ENCODE measurements at regions not wholly inside any gene's neighbourhood (a gene's known extent, or its start where the extent isn't known, plus 50 kb on each side); places are given as distances from the start of the nearest gene placed in this dataset.

DNA sequence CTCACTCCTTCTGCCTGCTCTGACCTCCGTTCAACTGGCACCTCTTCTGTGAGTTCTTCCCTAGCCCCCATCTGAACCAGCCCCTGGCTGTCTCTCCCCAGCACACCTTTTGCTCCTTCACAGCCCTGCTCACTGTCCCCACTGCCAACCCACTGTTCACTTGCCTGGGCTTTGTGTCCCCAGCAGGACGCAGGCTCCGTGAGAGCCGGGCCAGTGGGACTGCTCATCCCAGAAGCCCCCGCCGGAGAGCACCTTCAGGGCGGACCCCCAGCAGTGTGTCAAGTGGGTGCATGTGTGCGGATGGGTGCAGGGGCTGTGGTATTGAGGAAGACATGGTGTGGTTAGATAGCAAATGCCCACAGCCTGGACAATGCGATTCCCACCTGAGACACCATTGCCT is 148.4 kb upstream of the RNF32 start:
- TF ChIP-seq GATA3 (IDR thresholded peaks at IDR 0.05; ENCODE audit: low read depth, low read length) = no peak
- no peak for TF ChIP-seq GATA2 (IDR thresholded peaks at IDR 0.05; ENCODE audit: low read depth, low read length)

DNA sequence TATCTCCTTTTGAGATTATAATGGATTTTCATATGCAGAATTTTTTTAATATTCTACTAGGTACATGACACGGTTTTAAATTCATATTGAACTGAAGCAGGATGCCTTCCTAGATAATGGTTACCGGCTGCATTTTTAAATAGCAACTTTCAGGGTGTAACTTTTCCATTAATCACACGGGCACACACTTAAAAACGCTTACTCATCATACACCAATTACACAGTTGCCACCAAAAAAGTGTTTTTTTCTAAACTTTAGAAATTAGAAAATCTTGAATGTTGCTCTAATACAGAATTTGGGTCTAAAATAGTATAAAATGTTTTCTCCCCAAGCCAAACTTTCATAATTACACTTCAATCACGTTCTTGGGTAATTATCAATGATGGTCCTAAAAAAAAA is 149.1 kb upstream of the RNF32 start:
- TF ChIP-seq GATA2 (IDR thresholded peaks at IDR 0.05; ENCODE audit: low read depth, low read length) (no peak), GATA3 (IDR thresholded peaks at IDR 0.05; ENCODE audit: low read depth, low read length) (no peak)

DNA sequence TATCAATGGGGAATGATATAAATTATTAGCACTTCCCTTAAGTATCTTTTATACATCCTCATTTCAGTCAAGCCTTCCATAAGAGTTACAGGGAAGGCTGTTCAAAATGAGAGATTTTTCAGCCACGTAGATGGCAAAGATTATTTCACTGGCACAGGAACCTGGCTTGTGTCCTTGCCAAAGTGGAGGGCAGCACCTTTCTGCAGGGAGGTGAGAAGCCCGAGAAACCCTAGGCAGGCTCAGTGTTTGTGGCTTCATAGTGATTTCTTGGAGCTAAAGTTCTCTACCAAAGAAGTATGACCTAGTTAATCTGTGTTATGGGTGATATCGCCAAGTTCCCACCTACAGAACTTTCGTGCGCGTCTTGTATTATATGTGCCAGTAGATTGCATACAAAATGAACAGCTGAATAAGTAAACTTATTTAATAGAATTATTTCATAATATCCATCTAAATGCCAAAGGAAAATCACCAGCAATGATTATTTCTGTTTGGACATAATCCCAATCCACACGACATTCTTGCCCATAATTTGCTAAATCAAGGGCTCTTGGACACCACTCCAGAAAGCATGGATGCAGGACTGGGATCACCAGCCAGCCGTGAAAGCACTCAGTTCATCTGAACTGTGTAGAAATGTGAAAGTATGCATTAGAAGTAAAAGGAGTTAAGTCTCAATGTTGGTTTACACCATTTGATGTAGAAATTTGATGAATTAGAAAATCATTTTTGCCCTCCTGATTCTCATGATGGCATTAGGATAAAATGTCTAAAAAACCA is 150.4 kb upstream of the RNF32 start:
- TF ChIP-seq GATA2 (IDR thresholded peaks at IDR 0.05; ENCODE audit: low read depth, low read length) = no peak
- no peak for TF ChIP-seq GATA3 (IDR thresholded peaks at IDR 0.05; ENCODE audit: low read depth, low read length)

DNA sequence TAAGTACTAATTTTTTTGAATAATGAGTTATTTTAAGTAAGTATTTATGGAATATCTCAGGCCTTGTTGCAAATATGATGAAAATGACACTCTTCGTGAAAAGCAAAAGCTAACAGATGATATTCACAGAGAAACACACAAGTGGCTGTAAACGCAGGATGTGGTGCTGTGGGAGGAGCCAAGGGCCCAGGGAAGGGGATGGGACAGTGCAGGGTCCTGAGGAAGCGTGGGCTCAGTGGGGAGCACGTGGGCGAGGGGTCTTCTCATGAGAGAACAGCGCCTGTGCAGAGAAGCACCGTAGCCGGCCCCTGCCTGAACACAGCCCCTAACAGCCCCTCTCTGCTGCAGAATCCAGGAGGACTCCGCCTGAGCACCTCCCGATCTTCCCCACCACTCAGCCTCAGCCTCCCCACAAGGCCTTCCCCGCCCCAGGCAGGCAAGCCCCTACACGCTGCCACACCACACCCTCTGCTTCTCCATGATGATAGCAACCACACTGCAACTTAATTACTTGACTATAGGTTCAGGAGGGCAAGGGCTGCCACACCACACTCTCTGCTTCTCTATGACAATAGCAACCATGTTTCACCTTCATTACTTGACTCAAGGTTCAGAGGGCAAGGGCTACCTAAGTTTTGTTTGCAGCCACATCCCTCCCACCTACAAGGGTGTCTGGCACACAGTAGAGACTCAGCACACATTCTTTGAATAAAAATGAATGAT is 152.6 kb upstream of the RNF32 start:
- no peak for TF ChIP-seq GATA3 (IDR thresholded peaks at IDR 0.05; ENCODE audit: low read depth, low read length)
- no peak for TF ChIP-seq GATA2 (IDR thresholded peaks at IDR 0.05; ENCODE audit: low read depth, low read length)

DNA sequence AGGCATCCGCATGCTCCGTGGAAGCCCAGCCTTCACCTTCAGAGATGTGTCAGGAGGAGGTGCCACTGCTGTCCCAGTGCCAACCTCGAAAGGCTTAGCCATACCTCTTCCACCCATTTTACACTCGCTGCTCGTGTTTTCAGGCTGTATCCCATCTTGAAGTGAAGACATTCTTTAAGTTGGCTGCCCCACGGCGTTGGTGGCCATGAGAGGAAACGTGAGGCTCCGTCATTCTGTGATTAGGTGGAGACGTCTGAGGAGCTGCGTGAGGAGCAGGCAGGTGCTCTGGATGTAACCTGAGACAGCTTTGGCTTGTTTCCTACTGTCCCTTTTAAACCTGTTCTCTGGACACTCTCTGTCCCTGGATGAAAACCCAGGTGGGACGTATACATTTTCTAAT is 159.9 kb upstream of the RNF32 start:
- TF ChIP-seq GATA3 (IDR thresholded peaks at IDR 0.05; ENCODE audit: low read depth, low read length) (no peak), GATA2 (IDR thresholded peaks at IDR 0.05; ENCODE audit: low read depth, low read length) (no peak)

DNA sequence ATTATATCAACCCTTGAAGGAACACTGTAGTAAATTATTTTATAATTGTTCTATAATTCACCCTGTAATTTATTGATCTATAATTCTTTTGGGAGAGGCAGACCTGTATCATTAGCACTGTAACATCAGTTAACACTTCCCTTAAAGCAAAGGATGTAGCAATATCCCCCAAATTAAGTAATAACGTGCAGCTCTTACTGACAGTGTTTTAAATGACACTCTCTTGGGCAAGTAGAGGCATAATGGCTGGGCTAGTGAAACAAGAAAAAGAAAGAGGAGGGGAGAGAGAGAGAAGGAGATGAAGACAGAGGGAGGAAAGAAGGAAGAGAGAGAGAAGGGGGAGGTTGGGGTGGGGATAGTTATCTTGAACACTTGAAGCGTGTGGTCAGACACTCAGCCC is 161.0 kb upstream of the RNF32 start:
- TF ChIP-seq GATA2 (IDR thresholded peaks at IDR 0.05; ENCODE audit: low read depth, low read length) (no peak), GATA3 (IDR thresholded peaks at IDR 0.05; ENCODE audit: low read depth, low read length) (no peak)

DNA sequence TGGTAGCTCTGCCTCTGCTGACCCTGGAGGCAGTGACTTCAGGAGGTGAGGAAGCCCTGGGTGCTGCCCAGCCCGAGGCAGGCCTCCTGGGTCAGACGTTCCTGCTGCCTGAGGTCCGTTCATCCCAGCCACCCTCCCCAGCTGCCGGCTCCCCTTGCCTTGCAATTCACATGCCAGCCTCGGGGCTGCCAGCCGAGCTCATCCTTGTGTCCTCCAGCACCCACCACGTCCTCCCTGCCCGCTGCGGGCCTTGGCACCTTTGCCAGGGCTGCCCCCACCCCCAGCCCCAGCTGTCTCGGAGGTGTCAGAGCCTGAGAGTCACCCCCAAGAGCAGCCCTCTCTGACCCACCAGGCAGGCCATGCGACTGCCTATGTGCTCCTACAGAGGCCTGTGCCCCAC is 162.1 kb upstream of the RNF32 start:
- TF ChIP-seq GATA3 (IDR thresholded peaks at IDR 0.05; ENCODE audit: low read depth, low read length) = no peak
- no peak for TF ChIP-seq GATA2 (IDR thresholded peaks at IDR 0.05; ENCODE audit: low read depth, low read length)

DNA sequence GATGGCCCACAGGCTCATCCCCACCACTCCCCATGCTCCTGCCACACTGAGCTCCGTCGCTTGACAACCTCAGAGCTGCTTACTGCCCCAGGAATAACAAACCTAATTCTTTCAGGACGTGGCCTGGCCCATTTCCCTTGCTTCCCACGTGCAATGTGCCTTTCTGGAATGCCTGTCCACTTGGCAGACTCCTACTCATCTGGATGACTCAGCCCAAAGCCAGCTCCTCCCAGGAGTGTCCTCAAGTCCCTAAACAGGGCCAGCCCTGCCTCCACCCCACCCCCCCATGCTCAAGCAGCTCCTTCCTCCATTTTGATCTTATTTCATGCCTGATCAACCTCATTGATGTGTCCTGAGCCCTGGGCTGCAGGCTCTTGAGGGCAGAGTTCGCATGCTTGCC is 164.9 kb upstream of the RNF32 start:
- TF ChIP-seq GATA2 (IDR thresholded peaks at IDR 0.05; ENCODE audit: low read depth, low read length) = no peak
- TF ChIP-seq GATA3 (IDR thresholded peaks at IDR 0.05; ENCODE audit: low read depth, low read length) = no peak

DNA sequence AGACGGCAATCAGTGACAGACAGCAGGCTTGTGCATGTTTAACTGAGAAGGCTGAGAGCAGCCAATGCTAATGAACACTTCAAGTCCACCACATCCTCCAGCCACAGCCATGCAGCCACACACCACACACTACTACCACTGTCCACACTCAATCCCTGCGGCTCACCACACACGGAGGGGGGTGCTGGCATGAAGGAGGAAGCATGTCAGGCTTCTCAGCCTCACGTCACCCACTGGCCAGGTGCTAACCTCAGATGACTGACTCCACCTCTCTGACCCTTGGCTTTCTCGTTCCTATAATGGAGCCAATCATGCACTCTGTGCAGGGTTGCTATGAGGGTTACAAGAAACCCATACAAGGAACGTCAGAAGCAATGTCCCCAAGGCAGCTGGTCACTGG is 165.4 kb upstream of the RNF32 start:
- TF ChIP-seq GATA3 (IDR thresholded peaks at IDR 0.05; ENCODE audit: low read depth, low read length) (no peak), GATA2 (IDR thresholded peaks at IDR 0.05; ENCODE audit: low read depth, low read length) (no peak)

DNA sequence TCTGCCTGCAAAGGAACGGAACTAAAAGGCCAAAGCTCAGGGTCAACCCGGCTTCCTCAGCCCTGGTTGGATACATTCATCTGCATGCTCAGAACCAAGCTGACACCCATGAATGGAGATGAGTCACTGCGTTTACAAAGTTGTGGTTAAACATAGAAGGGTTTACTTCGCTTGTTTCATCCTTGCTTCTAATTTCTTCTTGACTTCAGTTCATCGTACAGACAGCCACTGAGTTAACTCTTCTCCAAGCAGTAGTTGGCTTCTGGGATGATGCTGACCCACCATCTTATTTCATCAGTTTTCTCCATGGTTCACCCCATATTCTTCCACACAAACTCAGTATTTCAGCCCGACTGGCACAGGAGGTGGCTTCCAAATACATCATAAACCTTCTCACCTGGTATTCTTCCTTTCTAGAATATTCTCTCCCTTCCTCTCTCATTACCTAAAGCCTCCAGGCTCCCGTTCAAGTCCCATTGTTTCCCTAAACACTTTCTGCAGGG is 166.3 kb upstream of the RNF32 start:
- no peak for TF ChIP-seq GATA2 (IDR thresholded peaks at IDR 0.05; ENCODE audit: low read depth, low read length)
- no peak for TF ChIP-seq GATA3 (IDR thresholded peaks at IDR 0.05; ENCODE audit: low read depth, low read length)

DNA sequence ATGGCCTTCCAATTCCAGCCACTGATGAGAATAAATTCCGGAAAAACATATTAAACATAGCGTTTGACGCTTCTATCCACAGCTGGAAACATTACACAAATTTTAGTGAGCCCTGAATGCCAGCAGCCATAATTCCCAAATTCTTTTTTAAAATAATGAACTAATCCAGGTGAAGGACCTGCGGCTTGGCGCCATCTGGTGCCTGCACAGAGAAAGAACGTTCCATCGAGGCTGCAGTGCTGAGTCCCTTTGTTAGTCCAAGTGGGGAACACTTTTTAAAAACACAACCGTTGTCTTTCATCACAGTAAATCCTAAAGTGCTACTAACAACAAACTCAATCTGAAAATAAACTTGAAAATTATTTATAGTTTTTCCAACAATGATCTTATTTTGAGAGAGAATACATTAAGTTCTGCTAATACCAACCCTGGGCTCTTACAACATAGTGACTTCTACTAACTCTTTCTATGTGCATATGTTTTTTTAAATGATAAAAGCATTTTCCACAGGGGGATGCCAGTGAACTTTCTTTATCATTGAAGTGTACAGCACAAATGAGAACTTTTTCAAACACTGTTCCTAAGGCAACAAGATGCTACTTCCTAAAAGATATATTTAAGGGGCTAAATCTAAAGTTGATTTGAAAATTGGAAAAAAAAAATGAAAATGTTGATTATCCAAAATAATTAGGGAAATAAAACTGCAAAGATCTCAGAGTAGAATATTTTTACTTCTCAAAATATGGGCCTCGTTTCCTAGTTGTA is 166.9 kb upstream of the RNF32 start:
- TF ChIP-seq GATA2 (IDR thresholded peaks at IDR 0.05; ENCODE audit: low read depth, low read length) (no peak), GATA3 (IDR thresholded peaks at IDR 0.05; ENCODE audit: low read depth, low read length) (no peak)

DNA sequence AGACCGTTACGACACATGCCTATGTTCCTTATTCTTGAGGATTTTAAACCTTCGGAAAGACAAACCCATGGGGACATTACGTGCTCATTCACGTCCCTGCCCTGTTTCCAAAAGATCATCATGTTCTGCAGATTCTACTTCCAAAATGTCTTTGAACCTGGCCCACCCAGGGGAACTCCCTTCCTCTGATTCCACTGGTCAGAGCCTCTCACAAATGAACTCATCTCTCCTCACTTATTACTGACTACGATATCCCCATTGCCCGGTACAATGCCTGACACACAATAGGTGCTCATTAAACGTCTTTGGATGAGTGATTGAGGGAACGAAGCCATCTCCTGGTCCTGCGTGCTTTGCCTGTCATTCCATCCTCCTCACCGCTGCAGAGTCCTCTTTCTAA is 168.3 kb upstream of the RNF32 start:
- no peak for TF ChIP-seq GATA3 (IDR thresholded peaks at IDR 0.05; ENCODE audit: low read depth, low read length)

DNA sequence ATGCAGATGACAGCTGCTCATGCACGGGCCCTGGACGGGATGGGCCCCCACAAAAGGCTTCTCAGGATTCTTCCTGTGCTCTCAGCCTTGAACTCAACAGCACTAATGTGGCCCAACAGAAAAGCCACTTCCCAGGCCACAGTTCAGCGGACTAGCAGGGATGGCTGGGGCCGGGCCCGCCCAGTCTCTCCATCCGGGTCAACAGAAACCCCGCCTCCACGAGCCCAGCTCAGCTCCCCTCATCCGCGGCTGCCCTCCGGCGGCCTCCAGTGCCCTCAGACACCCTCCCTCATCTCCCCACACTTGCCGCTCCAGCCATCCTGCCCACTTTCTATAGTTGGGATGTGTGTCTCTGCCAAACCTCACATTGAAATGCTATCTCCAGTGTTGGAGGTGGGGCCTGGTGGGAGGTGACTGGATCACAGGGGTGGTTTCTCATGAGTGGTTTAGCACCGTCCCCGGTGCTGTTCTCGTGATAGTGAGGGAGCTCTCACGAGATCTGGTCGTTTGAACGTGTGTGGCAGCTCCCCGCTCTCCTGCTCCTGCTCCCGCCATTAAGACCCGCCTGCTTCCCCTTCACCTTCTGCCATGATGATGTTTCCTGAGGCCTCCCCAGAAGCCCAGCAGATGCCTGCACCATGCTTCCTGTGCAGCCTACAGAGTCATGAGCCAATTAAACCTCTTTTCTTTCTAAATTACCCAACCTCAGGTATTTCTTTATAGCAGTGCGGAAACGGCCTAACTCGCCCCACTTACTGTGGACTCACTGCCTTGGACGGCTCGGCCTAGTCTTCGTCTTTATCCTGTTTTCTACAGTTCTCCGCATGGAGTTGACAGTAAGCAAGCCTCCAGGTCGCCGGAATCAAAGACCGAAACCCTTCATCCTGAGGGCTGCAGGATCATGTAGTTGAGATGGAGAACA is 169.9 kb upstream of the RNF32 start:
- no peak for TF ChIP-seq GATA3 (IDR thresholded peaks at IDR 0.05; ENCODE audit: low read depth, low read length)
- no peak for TF ChIP-seq GATA2 (IDR thresholded peaks at IDR 0.05; ENCODE audit: low read depth, low read length)

All from SH-SY5Y (cell line).